Lower leg skin (tissue), 3 donors: ENCODE measurements at regions not wholly inside any gene's neighbourhood (a gene's known extent, or its start where the extent isn't known, plus 50 kb on each side); places are given as distances from the start of the nearest gene placed in this dataset.

Source experiments
- CTCF ChIP-seq, 3 donors: fragments of 450-650 bp; IDR thresholded peaks; one replicate each; pipeline ENCODE4 v1.5.1; 2016; ENCODE audit warnings: antibody characterized with exemption in 3 of 3, mild to moderate bottlenecking in 3 of 3, moderate library complexity in 2 of 3
- POLR2A ChIP-seq, 2 donors: fragments of 450-650 bp; IDR thresholded peaks; one replicate each; pipeline ENCODE4 v1.6.1; 2016 to 2017; ENCODE audit warnings: antibody characterized with exemption in 2 of 2, mild to moderate bottlenecking in 1 of 2, moderate library complexity in 1 of 2

GRCh38 chr2:226176283-226176984 is 623.2 kb downstream of the IRS1 start:
- no peak for TF ChIP-seq POLR2A (IDR thresholded peaks at IDR 0.05)
- TF ChIP-seq CTCF (IDR thresholded peaks at IDR 0.05), result no peak
